GM12875 (cell line): ENCODE measurements at regions not wholly inside any gene's neighbourhood (a gene's known extent, or its start where the extent isn't known, plus 50 kb on each side); places are given as distances from the start of the nearest gene placed in this dataset.

ENCODE experiments used
- H3K4me3 ChIP-seq: one replicate; pipeline ENCODE4 v1.5.1; 2011; ENCODE audit warnings: low read depth, low read length, control low read depth
- CTCF ChIP-seq: IDR thresholded peaks from 2 replicates; pipeline ENCODE4 v1.5.1; 2011; ENCODE audit warnings: low read depth, mild to moderate bottlenecking, control low read depth, inconsistent platforms, low read length, moderate library complexity, borderline replicate concordance; ENCODE audit not compliant: insufficient read depth

GRCh38 chr17:73729101-73729500, 84.9 kb upstream of the SDK2 start:
- H3K4me3 ChIP-seq, result no peak overlapping the region
- no peak for TF ChIP-seq CTCF

- H3K4me3 ChIP-seq, result no peak overlapping the region
- TF ChIP-seq CTCF, result no peak
Observed at GRCh38 chr17:73731733-73732132, 87.5 kb upstream of the SDK2 start.

DNA sequence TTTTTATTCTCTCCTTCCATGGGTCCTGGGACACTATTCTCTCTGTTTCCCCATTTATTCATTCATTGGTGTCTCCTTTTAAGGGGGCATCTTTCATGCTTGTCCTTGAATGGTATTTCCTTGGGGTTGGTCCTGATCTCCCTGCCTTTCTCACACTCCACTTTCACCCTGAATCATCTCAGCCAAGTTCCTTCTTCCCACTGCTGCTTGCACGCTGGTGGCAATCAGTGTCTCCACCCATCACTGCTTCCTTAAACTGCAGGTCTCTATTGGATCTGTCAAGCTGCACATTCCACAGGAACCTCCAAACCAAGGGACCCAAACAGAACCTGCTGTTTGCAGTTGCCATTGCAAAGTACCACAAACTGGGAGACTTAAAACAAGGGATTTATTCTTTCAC, 89.3 kb upstream of the SDK2 start:
- no peak for TF ChIP-seq CTCF

GRCh38 chr17:73735245-73735644, 91.0 kb upstream of the SDK2 start:
- no peak overlapping the region for H3K4me3 ChIP-seq
- TF ChIP-seq CTCF, result no peak

More for the DNA sequence above, 89.3 kb upstream of the SDK2 start:
- H3K4me3 ChIP-seq, result no peak overlapping the region

GRCh38 chr17:73738751-73739575, 94.7 kb upstream of the SDK2 start:
- H3K4me3 ChIP-seq, result no peak overlapping the region
- TF ChIP-seq CTCF, result no peak

DNA sequence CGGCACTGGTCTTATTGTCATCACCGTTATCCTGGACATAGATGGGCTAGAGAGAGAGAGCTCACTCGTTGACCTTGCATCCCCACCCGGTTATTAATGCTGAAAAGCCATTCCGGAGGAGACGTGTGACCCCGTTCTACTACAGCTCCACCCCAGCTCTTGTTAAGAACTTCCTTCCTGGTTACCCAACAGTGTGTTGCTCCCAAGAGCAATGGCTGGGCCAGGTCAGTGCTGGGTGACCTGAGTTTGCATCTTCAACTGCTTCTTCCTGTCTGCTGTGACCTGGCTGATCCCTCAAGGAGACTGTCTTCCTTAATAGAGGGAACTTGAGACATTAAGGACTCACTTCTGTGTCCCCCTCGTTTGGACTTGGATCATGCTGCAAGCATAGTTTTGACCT, 96.1 kb upstream of the SDK2 start:
- no peak overlapping the region for H3K4me3 ChIP-seq
- no peak for TF ChIP-seq CTCF

GRCh38 chr17:73742948-73743381, 98.7 kb upstream of the SDK2 start:
- H3K4me3 ChIP-seq, result no peak overlapping the region
- no peak for TF ChIP-seq CTCF
